HG03139 (cell line): ENCODE measurements at regions not wholly inside any gene's neighbourhood (a gene's known extent, or its start where the extent isn't known, plus 50 kb on each side); places are given as distances from the start of the nearest gene placed in this dataset.
"Not testable (repeated sequence)": the region's sequence is repeated elsewhere in the genome, so short reads cannot be mapped to it uniquely, and the experiment has no call there.

ENCODE experiments used
- ATAC-seq: cut with Tn5 transposase; IDR thresholded peaks from one replicate; pipeline ENCODE4 v1.9.1; 2021; ENCODE audit not compliant: unreplicated experiment

GRCh38 chr12:116687888-116688287 lies 50.0 kb downstream of the SPRING1 start:
- ATAC-seq = peak; percentile 79

DNA sequence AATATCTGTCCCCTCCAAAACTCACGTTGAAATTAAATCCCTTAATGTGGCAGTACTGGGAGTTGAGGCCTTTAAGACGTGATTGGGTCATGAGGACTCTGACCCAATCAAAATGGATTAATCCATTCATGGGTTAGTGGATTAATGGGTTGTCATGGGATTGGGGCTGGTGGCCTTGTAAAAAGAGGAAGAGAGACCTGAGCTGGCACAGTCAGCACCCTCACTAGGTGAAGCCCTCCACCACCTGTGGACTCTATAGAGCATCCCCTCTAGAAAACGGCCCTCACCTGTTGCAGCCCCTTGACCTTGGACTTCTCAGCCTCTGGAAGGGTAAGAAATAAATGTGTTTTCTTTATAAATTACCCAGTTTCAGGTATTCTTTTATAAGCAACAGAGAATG lies 53.0 kb downstream of the SPRING1 start:
- ATAC-seq = no peak

DNA sequence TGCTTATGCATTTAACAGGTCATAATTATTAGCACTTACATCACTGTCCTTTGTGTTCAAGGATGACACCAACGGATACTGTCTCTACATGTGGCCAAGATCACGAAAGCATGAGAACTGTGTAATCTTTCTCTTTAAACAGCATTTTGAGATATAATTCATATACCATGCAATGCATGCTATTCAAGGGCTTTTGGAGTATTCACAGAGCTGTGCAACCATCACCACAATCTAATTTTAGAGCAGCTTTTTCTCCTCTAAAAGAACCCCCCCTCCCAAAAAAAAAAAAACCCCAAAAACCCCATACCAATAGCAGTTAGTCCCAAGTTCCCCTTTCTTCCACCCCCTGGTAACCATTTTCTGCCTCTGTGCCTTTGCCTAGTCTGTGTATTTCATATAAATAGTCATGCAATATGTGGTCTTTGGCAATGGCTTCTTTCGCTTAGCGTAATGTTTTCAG lies 60.6 kb downstream of the SPRING1 start:
- no peak for ATAC-seq

GRCh38 chr12:116675339-116676107 lies 62.3 kb downstream of the SPRING1 start:
- ATAC-seq = no peak

GRCh38 chr12:116674643-116675183 lies 63.2 kb downstream of the SPRING1 start:
- no peak for ATAC-seq

- ATAC-seq = peak; percentile 8
These were observed 64.2 kb downstream of the SPRING1 start for GRCh38 chr12:116673681-116674111.

DNA sequence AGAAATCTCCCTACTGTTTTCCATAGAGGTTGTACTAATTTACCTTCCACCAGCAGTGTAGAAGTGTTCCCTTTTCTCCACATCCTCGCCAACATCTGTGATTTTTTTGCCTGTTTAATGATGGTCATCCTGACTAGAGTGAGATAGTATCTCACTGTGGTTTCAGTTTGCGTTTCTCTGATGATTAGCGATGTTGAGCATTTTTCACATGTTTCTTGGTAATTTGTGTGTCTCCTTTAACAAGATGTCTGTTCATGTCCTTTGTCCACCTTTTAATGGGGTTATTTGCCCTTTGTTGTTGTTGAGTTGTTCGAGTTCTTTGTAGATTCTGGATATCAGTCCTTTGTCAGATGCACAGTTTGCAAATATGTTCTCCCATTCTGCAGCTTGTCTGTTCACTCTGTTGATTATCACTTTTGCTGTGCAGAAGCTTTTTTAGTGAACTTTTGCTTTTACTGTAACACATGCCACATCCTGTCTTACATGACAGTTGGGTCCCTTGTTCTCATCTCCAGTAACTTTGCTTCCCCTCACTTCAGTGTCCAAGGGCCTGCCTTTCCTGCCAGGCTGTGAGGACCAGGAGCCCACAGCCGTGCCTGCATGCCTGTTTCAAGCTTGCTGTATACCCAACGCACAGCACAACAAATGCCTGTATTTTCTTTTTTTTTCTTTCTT lies 64.9 kb downstream of the SPRING1 start:
- ATAC-seq = peak; percentile 53

DNA sequence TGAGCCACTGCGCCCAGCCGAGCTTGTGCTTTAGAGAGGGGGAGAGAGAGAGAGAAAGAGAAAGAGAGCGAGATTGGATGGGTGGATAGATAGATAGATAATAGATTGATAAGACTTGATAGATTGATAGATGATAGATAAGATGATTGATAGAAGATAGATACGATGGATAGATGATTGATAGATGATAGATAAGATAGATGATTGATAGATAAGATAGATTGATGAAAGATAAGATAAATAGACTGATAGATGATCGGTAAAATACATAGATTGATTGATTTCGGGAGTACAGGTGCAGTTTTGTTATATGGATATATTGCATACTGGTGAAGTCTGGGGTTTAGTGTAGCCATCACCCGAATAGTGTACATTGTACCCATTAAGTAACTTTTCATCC lies 65.9 kb downstream of the SPRING1 start:
- ATAC-seq = no peak

GRCh38 chr12:116670859-116671258 lies 67.0 kb downstream of the SPRING1 start:
- ATAC-seq = no peak

- no peak for ATAC-seq
These were observed 70.1 kb downstream of the SPRING1 start for GRCh38 chr12:116667752-116668151.

- not testable (repeated sequence) for ATAC-seq
These were observed 71.0 kb downstream of the SPRING1 start for GRCh38 chr12:116666829-116667228.

GRCh38 chr12:116666305-116666673 lies 71.6 kb downstream of the SPRING1 start:
- no peak for ATAC-seq

GRCh38 chr12:116665666-116666304 lies 72.1 kb downstream of the SPRING1 start:
- ATAC-seq = no peak

- no peak for ATAC-seq
These were observed 73.8 kb downstream of the SPRING1 start for GRCh38 chr12:116664085-116664484.

DNA sequence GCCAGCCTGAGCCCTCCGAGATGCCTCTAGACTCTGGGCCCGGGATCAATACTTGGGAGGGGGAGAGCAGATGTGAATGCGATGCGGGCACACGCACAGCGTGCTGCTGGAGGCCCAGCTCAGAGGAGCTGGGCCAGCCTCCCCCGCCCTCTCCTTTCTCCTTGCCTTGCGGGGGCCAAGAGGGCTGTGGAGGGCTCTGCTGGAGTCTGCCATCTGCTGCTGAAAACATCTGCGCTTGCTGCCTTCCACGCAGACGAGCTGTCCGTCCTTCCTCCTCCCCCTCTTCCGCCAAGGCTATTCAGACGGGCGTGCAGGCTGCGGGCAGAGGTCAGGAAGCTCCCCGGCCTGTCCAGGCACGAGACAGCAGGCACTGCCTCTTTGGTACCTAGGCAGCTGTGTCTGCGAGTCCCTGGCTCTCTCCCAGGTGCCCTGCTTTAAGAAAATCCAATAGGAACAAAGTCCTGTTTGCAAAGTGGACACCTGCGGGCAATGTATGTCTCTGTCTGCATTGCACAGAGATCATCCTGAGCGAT lies 75.2 kb downstream of the SPRING1 start:
- ATAC-seq = no peak

- no peak for ATAC-seq
These were observed 76.5 kb downstream of the SPRING1 start for GRCh38 chr12:116661341-116661740.

DNA sequence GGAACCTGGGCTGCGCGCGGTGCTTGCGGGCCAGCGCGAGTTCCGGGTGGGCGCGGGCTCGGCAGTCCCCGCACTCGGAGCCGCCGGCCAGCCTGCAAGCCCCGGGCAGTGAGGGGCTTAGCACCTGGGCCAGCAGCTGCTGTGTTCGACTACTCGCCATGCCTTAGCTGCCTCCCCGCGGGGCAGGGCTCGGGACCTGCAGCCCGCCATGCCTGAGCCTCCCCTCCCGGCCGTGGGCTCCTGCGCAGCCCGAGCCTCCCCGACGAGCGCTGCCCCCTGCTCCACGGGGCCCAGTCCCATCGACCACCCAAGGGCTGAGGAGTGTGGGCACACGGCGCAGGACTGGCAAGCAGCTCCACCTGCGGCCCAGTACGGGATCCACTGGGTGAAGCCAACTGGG lies 77.1 kb downstream of the SPRING1 start:
- ATAC-seq = not testable (repeated sequence)

- ATAC-seq = no peak
These were observed 77.9 kb downstream of the SPRING1 start for GRCh38 chr12:116659771-116660481.

DNA sequence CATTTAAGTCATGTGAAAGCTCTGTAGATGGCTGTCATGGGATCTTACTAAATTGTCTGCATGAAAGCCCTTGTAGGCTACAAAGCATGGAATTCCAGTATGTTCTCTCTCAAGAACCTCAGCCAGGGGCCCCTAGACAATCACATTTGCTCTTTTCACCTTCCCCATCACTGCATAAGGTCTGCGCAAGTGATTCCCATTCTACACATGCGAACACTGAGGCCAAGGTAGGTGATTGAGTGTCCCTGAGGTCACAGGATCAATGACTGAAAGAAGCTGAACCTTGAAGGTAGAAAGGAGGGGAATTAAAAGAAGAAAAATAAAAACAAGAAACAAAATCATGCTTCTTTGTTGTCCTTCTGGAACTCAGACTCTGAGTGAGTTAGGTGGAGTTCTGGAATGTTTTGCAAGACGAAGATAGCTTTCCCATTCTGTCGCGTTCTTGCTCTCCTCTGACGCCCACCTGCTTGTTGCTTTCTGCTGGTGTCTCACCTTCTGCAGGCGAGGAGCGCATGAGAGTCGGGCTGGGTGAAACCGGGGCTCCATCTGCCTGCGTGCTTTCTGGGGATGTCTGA lies 79.9 kb downstream of the SPRING1 start:
- no peak for ATAC-seq

DNA sequence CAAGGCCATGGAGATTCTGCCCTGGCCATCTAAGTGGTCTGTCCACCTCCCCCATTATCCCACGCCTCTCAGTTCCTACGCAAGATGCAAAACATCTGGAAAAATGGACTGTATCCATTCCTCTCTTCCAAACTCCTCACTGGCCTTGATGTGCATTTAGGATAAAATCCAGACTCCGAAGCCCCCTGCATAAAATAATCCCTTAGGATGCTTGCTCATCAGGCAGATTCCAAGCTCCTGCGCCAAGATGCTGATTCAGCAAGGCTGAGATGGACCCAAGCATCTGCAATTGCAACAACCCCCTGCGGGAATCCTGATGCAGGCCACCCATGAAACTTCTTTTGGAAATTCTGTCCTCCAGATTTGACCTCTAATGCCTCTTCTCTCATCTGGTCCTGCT lies 81.6 kb downstream of the SPRING1 start:
- ATAC-seq = no peak
